Body of pancreas (tissue), 4 donors: ENCODE measurements at regions not wholly inside any gene's neighbourhood (a gene's known extent, or its start where the extent isn't known, plus 50 kb on each side); places are given as distances from the start of the nearest gene placed in this dataset.

Experiments
- ATAC-seq: fragments of 150-250 bp; one replicate; pipeline ENCODE4 v1.9.1; 2016
- DNase-seq, 4 donors: peaks; one replicate each; pipeline ENCODE4 v3.0.0-alpha.2; 2019
- H3K27ac ChIP-seq, 4 donors: fragments of 200-600 bp; sonication (generic); 1 replicate in 3 of 4; 2 replicates in 1 of 4; pipeline versions ENCODE4 v1.5.1 to v1.6.1; 2016 to 2019; ENCODE audit warnings: mild to moderate bottlenecking in 1 of 4, mixed read lengths in 1 of 4, moderate library complexity in 1 of 4
- H3K27me3 ChIP-seq, 2 donors: fragments of 200-600 bp; sonication (generic); one replicate each; pipeline ENCODE4 v1.6.0; 2016; ENCODE audit warnings: mild to moderate bottlenecking in 1 of 2
- H3K36me3 ChIP-seq, 2 donors: fragments of 200-600 bp; sonication (generic); replicated peaks in 1 of 2; 2 replicates each; pipeline ENCODE4 v1.5.1; 2016; ENCODE audit warnings: low read depth in 2 of 2; ENCODE audit not compliant: insufficient read depth in 1 of 2
- H3K4me1 ChIP-seq: fragments of 200-600 bp; sonication (generic); one replicate; pipeline ENCODE4 v1.6.0; 2016
- H3K4me3 ChIP-seq, 2 donors: fragments of 200-600 bp; sonication (generic); 1 replicate in 1 of 2; 2 replicates in 1 of 2; pipeline ENCODE4 v1.5.1; 2016 to 2019
- H3K9me3 ChIP-seq, 3 donors: fragments of 200-600 bp; sonication (generic); 1 replicate in 2 of 3; 2 replicates in 1 of 3; pipeline ENCODE4 v1.5.1; 2016
- CTCF ChIP-seq, 7 experiments: fragments of 450-650 bp in 4 of 7; fragments of 200-600 bp in 3 of 7; sonication (generic) in 3 of 7; IDR thresholded peaks; one replicate each; pipeline ENCODE4 v1.5.1; 2016 to 2019; ENCODE audit warnings: antibody characterized with exemption in 7 of 7
- POLR2A ChIP-seq, 3 donors: fragments of 450-650 bp; IDR thresholded peaks; one replicate each; pipeline ENCODE4 v1.6.1; 2016; ENCODE audit warnings: antibody characterized with exemption in 3 of 3, mild to moderate bottlenecking in 2 of 3
- WGBS, 2 donors: methylation state at CpG; one replicate each; pipeline ENCODE4 v1.1.5; 2017; 5-methylcytosine and 5-hydroxymethylcytosine counted together
- intact Hi-C: fragments of 100-400 bp; cut with DNase I; formaldehyde crosslinking; loops from one replicate; pipeline ENCODE4 v1.15.1; 2023

GRCh38 chr10:3714967-3715366 is 70.0 kb downstream of the KLF6 start:
- no peak for ATAC-seq
- Histone ChIP-seq H3K27me3 (no peaks in the 10 kb centered on the region), H3K36me3 (no peaks in the 10 kb centered on the region), H3K9me3 (no peaks in the 10 kb centered on the region), H3K27ac (no peak overlapping the region), H3K4me1 (peaks cover 13% of the 10 kb centered on the region), H3K4me3 (no peak overlapping the region)
- no peak for DNase-seq
- TF ChIP-seq CTCF (IDR thresholded peaks at IDR 0.05) (no peak), POLR2A (IDR thresholded peaks at IDR 0.05) (no peak)
- 79 to 89% methylated on average over 2 of the region's 2 CpGs for WGBS, 2 donors
- intact Hi-C loops: no loop called here

GRCh38 chr10:3714531-3714930 is 70.5 kb downstream of the KLF6 start:
- no peak for ATAC-seq
- TF ChIP-seq CTCF (IDR thresholded peaks at IDR 0.05) (no peak), POLR2A (IDR thresholded peaks at IDR 0.05) (no peak)
- H3K27ac ChIP-seq: no peak overlapping the region
- DNase-seq: no peak
- H3K4me3 ChIP-seq: no peak overlapping the region
- H3K4me1 ChIP-seq: peaks cover 9% of the 10 kb centered on the region
- no peaks in the 10 kb centered on the region for H3K36me3 ChIP-seq
- no peaks in the 10 kb centered on the region for H3K27me3 ChIP-seq
- 77 to 79% methylated on average over 6 of the region's 6 CpGs for WGBS, 2 donors
- no peaks in the 10 kb centered on the region for H3K9me3 ChIP-seq
- intact Hi-C loops: no loop called here

GRCh38 chr10:3712707-3713106 is 72.3 kb downstream of the KLF6 start:
- Histone ChIP-seq H3K27ac (no peak overlapping the region), H3K27me3 (no peaks in the 10 kb centered on the region), H3K4me1 (no peaks in the 10 kb centered on the region), H3K9me3 (no peaks in the 10 kb centered on the region), H3K36me3 (no peaks in the 10 kb centered on the region), H3K4me3 (no peak overlapping the region)
- DNase-seq (no peak), ATAC-seq (no peak)
- no peak for TF ChIP-seq CTCF (IDR thresholded peaks at IDR 0.05)
- no peak for TF ChIP-seq POLR2A (IDR thresholded peaks at IDR 0.05)
- 84 to 96% methylated on average over 1 of the region's 1 CpG for WGBS, 2 donors
- intact Hi-C loops: no loop called here

GRCh38 chr10:3711918-3712317 is 73.1 kb downstream of the KLF6 start:
- Histone ChIP-seq H3K4me3 (no peak overlapping the region), H3K27ac (no peak overlapping the region), H3K4me1 (no peaks in the 10 kb centered on the region), H3K36me3 (no peaks in the 10 kb centered on the region), H3K27me3 (no peaks in the 10 kb centered on the region), H3K9me3 (no peaks in the 10 kb centered on the region)
- no peak for TF ChIP-seq CTCF (IDR thresholded peaks at IDR 0.05)
- no peak for TF ChIP-seq POLR2A (IDR thresholded peaks at IDR 0.05)
- intact Hi-C loops: no loop called here
- no peak for ATAC-seq
- DNase-seq: no peak

GRCh38 chr10:3710764-3711163 is 74.2 kb downstream of the KLF6 start:
- WGBS, 2 donors: 46 to 70% methylated on average over 3 of the region's 3 CpGs
- no peak for ATAC-seq
- Histone ChIP-seq H3K27me3 (no peaks in the 10 kb centered on the region), H3K36me3 (no peaks in the 10 kb centered on the region), H3K4me3 (no peak overlapping the region), H3K27ac (no peak overlapping the region), H3K9me3 (no peaks in the 10 kb centered on the region), H3K4me1 (no peaks in the 10 kb centered on the region)
- intact Hi-C loops: no loop called here
- TF ChIP-seq POLR2A (IDR thresholded peaks at IDR 0.05) (no peak), CTCF (IDR thresholded peaks at IDR 0.05) (no peak)
- DNase-seq: no peak
